Endodermal cell (in vitro differentiated cells): ENCODE measurements at regions not wholly inside any gene's neighbourhood (a gene's known extent, or its start where the extent isn't known, plus 50 kb on each side); places are given as distances from the start of the nearest gene placed in this dataset.

Experiments
- DNase-seq: peaks from one replicate; pipeline ENCODE4 v3.0.0-alpha.2; 2017
- H3K27ac ChIP-seq: 2 replicates; pipeline ENCODE4 v1.5.1; 2013; ENCODE audit warnings: mild to moderate bottlenecking, low read depth, low read length, moderate library complexity
- H3K27me3 ChIP-seq: 2 replicates; pipeline ENCODE4 v1.6.1; 2013; ENCODE audit warnings: mild to moderate bottlenecking, low read length, moderate library complexity; ENCODE audit not compliant: insufficient read depth, control insufficient read depth, poor library complexity, severe bottlenecking
- H3K36me3 ChIP-seq: 2 replicates; pipeline ENCODE4 v1.7.0; 2013; ENCODE audit warnings: mild to moderate bottlenecking, low read length, moderate library complexity; ENCODE audit not compliant: control insufficient read depth, insufficient read depth
- H3K4me1 ChIP-seq: one replicate; pipeline ENCODE4 v1.7.0; 2013; ENCODE audit warnings: low read length; ENCODE audit not compliant: control insufficient read depth, insufficient read depth
- H3K4me3 ChIP-seq: 2 replicates; pipeline ENCODE4 v1.5.1; 2013; ENCODE audit warnings: mild to moderate bottlenecking, low read length, moderate library complexity
- H3K9ac ChIP-seq: 2 replicates; pipeline ENCODE4 v1.6.1; 2013; ENCODE audit warnings: mild to moderate bottlenecking, low read length, moderate library complexity; ENCODE audit not compliant: poor library complexity, severe bottlenecking; ENCODE audit errors: extremely low read depth
- H3K9me3 ChIP-seq: 2 replicates; pipeline ENCODE4 v1.6.1; 2013; ENCODE audit warnings: mild to moderate bottlenecking, low read length, moderate library complexity; ENCODE audit not compliant: control insufficient read depth
- H3K27ac Mint-ChIP-seq: 2 replicates; pipeline ENCODE4 v1.8.0; 2020; ENCODE audit warnings: mixed read lengths
- H3K27me3 Mint-ChIP-seq: 2 replicates; pipeline ENCODE4 v1.8.0; 2021; ENCODE audit warnings: mild to moderate bottlenecking, mixed read lengths; ENCODE audit not compliant: insufficient read depth
- H3K36me3 Mint-ChIP-seq: 2 replicates; pipeline ENCODE4 v1.8.0; 2020; ENCODE audit warnings: low read depth, mixed read lengths
- H3K4me1 Mint-ChIP-seq: 2 replicates; pipeline ENCODE4 v1.8.0; 2020; ENCODE audit warnings: mixed read lengths
- H3K4me3 Mint-ChIP-seq: 2 replicates; pipeline ENCODE4 v1.8.0; 2020; ENCODE audit warnings: mild to moderate bottlenecking, moderate library complexity, mixed read lengths
- H3K9me3 Mint-ChIP-seq: 2 replicates; pipeline ENCODE4 v1.8.0; 2020; ENCODE audit warnings: mild to moderate bottlenecking, mixed read lengths
- WGBS, 2 experiments: methylation state at CpG; one replicate each; pipeline versions ENCODE4 v1.1.5 to v1.1.7; 2013; ENCODE audit warnings: missing lambda C conversion rate in 2 of 2, mixed read lengths in 1 of 2; ENCODE audit not compliant: insufficient coverage in 1 of 2, insufficient read length in 1 of 2; 5-methylcytosine and 5-hydroxymethylcytosine counted together
- TF ChIP-seq, protein P1 (sequence below): fragments of 200-600 bp; sonication (generic); conservative IDR thresholded peaks from 2 replicates; pipeline ENCODE4 v1.5.0; 2021; ENCODE audit warnings: antibody characterized with exemption, mild to moderate bottlenecking

DNA sequence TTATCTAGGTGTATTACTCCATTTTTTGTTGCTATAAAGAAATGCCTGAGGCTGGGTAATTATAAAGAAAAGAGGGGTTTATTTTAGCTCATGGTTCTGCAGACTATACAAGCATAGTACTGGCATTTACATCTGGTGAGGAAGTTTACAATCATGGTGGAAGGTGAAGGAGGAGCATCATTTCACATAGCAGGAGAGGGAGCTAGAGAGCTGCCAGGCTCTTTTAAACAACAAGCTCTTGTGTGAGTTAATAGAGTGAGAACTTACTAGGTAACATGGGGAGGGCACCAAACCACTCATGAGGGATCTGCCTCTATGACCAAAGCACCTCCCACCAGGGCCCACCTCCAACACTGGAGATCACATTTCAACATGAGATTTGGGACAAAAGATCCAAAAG is 221.7 kb upstream of the GPC6 start:
- peaks cover 40% of the 10 kb centered on the region for H3K9me3 Mint-ChIP-seq
- DNase-seq, result peak; percentile 59
- no peak overlapping the region for H3K4me3 Mint-ChIP-seq

DNA sequence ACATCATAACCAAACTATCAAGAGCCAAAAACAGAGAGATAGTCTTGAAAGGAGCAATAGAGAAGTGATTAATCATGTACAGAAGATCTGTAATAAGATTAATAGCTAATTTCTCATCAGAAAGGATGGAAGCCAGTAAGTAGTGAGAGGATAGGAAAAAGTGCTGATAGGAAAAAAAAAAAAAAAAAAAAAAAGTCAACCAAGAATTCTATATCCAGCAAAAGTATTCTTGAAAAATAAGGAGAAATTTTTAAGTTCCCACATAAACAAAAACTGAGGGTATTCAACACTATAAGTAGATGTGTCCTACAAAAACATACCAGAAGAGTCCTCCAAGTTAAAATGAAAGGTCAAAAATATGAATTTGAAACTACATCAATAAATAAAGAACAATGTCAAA is 218.7 kb upstream of the GPC6 start:
- no peaks in the 10 kb centered on the region for H3K36me3 Mint-ChIP-seq
- no peaks in the 10 kb centered on the region for H3K27me3 ChIP-seq
- TF ChIP-seq, protein P1, sequence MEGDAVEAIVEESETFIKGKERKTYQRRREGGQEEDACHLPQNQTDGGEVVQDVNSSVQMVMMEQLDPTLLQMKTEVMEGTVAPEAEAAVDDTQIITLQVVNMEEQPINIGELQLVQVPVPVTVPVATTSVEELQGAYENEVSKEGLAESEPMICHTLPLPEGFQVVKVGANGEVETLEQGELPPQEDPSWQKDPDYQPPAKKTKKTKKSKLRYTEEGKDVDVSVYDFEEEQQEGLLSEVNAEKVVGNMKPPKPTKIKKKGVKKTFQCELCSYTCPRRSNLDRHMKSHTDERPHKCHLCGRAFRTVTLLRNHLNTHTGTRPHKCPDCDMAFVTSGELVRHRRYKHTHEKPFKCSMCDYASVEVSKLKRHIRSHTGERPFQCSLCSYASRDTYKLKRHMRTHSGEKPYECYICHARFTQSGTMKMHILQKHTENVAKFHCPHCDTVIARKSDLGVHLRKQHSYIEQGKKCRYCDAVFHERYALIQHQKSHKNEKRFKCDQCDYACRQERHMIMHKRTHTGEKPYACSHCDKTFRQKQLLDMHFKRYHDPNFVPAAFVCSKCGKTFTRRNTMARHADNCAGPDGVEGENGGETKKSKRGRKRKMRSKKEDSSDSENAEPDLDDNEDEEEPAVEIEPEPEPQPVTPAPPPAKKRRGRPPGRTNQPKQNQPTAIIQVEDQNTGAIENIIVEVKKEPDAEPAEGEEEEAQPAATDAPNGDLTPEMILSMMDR, result no peak
- H3K27ac ChIP-seq, result no peak overlapping the region
- H3K9me3 Mint-ChIP-seq, result peaks cover 40% of the 10 kb centered on the region
- DNase-seq, result no peak
- H3K4me1 Mint-ChIP-seq, result no peaks in the 10 kb centered on the region
- H3K9ac ChIP-seq, result no peak overlapping the region
- no peak overlapping the region for H3K4me3 Mint-ChIP-seq
- peaks cover 54% of the 10 kb centered on the region for H3K9me3 ChIP-seq
- H3K4me3 ChIP-seq, result no peak overlapping the region
- H3K27ac Mint-ChIP-seq, result no peak overlapping the region
- H3K36me3 ChIP-seq, result no peaks in the 10 kb centered on the region
- H3K4me1 ChIP-seq, result no peaks in the 10 kb centered on the region
- no peaks in the 10 kb centered on the region for H3K27me3 Mint-ChIP-seq

More for the DNA sequence above, 221.7 kb upstream of the GPC6 start:
- Histone ChIP-seq H3K9ac (no peak overlapping the region), H3K4me1 (no peaks in the 10 kb centered on the region), H3K27ac (no peak overlapping the region), H3K36me3 (no peaks in the 10 kb centered on the region), H3K4me3 (no peak overlapping the region), H3K27me3 (no peaks in the 10 kb centered on the region), H3K9me3 (peaks cover 63% of the 10 kb centered on the region)
- H3K36me3 Mint-ChIP-seq, result no peaks in the 10 kb centered on the region
- H3K27ac Mint-ChIP-seq, result no peak overlapping the region
- no peaks in the 10 kb centered on the region for H3K27me3 Mint-ChIP-seq
- TF ChIP-seq, protein P1, result peak; percentile 58
- H3K4me1 Mint-ChIP-seq, result no peaks in the 10 kb centered on the region

DNA sequence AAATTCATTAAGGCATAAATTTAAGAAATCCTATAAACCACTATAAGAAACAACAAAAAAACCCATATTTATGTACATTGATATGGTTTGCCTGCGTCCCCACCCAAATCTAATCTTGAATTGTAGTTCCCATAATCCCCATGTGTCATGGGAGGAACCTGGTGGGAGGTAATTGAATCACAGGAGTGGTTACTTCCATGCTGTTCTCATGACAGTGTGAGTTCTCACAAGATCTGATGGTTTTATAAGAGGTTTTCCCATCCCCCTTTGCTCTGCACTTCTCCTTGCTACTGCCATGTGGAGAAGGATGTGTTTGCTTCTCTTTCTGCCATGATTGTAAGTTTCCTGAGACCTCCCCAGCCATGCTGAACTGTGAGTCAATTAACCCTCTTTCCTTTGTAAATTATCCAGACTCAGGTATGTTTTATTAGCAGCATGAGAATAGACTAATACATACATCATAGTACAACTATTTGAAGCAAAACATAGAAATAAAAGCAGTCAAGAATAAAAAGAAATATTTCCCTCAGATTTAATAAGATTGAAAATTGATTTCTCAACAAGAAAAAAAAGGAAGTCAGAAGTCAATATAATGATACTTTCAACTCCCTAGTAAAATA is 209.0 kb upstream of the GPC6 start:
- Mint-ChIP-seq H3K27ac (no peak overlapping the region), H3K4me3 (no peak overlapping the region), H3K27me3 (no peaks in the 10 kb centered on the region), H3K4me1 (no peaks in the 10 kb centered on the region), H3K36me3 (no peaks in the 10 kb centered on the region), H3K9me3 (peaks cover 40% of the 10 kb centered on the region)
- TF ChIP-seq, protein P1, result no peak
- no peak overlapping the region for H3K9ac ChIP-seq
- H3K4me1 ChIP-seq, result no peaks in the 10 kb centered on the region
- H3K27me3 ChIP-seq, result no peaks in the 10 kb centered on the region
- no peak overlapping the region for H3K4me3 ChIP-seq
- H3K9me3 ChIP-seq, result peaks cover 49% of the 10 kb centered on the region
- 100% methylated on average over 1 of the region's 1 CpG; no CpG with 5 or more reads in 1 of the 2 experiments for WGBS, 2 experiments
- no peaks in the 10 kb centered on the region for H3K36me3 ChIP-seq
- DNase-seq, result no peak
- no peak overlapping the region for H3K27ac ChIP-seq
